GM21526 (cell line): ENCODE measurements at regions not wholly inside any gene's neighbourhood (a gene's known extent, or its start where the extent isn't known, plus 50 kb on each side); places are given as distances from the start of the nearest gene placed in this dataset.
"Not testable (repeated sequence)": the region's sequence is repeated elsewhere in the genome, so short reads cannot be mapped to it uniquely, and the experiment has no call there.

ENCODE experiments used
- ATAC-seq: cut with Tn5 transposase; IDR thresholded peaks from one replicate; pipeline ENCODE4 v1.9.1; 2021; ENCODE audit warnings: moderate library complexity; ENCODE audit not compliant: unreplicated experiment, low FRiP score

- ATAC-seq = no peak
Measured at GRCh38 chr10:119996944-119997343, 104.4 kb downstream of the SEC23IP start.

DNA sequence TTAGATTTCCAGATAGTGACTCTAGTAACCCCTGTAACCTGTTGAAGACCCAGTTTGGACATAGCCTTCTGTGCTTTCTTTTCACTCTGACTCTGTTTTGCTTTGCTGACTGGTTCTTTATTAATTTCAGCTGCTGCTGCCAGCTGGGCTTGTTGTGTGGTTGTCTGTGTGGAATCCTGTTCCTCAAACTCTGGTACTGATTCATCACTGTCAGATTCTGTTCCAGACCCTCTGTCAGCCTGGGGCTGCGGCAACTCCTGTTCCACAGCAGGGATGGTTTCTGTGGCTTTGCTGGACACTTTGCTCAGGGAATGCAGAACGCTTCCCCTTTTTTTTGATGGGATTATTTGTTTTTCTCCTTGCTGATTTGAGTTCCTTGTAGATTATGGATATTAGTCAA, 104.9 kb downstream of the SEC23IP start:
- ATAC-seq = no peak

DNA sequence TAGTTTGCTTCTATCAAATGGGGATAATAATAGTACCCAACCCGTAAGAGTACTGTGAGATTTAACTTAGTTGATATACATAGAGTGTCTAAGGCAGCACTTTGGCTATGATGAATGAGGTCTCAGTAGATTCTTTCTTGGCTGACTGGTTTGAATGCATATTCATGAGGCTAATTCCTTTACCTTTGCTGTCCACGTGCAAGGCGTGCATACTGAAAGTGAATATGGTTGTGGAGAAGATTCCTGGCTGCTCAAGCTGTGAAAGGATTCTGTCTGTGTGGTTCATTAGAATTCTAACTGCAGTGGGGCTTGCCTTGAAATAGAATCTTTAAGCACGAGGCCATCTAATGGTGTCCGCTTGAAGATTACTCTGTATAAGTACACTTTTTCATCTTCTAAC, 110.3 kb downstream of the SEC23IP start:
- ATAC-seq = no peak

DNA sequence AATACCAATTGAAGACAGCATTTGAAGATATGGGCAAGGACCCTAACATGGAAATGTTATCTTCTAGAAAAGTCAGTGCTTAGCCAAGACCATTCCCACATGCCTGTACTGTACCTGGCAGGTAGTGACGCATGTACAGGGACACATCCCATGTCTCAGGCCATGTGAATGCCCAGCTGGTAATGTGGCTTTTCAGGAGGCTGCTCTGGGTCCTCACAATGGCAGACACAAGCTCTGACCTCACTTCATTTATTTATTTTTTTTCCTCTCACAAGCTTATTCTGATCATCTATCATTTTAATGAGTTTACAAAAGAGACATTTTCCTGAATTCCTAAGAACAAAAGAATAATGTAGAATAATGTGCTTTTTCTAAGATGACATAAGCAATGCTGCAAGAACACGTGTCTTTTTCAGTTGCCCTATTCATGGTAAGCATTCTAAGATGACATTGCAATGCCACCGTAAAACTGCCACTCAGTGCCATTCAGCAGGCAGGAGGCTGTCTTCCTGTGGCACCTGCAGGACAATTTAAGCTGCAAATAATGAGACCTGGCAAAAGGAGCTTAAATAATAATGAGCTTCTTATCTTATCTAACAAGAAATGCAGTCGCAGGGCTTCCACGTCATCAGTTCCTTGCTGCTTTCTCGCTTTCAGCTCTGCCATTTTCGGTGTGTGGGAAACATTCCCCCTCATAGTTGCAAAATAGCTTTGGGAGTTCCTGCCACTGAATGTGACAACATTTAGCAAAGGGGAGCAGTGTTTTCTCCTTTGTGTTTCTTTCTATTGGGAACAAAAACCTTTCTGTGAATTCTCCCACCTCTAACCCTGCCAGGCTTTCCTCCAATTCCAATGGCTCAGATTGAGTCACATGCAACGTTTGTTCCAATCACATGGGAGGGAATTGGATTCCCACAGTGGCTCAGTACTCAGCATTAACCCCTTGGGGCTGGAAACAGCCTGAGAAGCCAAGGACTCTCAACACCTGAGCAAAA, 113.0 kb downstream of the SEC23IP start:
- no peak for ATAC-seq

- ATAC-seq = no peak
Measured at GRCh38 chr10:120007261-120007660, 114.7 kb downstream of the SEC23IP start.

- ATAC-seq = no peak
Measured at GRCh38 chr10:120011359-120012130, 119.0 kb downstream of the SEC23IP start.

DNA sequence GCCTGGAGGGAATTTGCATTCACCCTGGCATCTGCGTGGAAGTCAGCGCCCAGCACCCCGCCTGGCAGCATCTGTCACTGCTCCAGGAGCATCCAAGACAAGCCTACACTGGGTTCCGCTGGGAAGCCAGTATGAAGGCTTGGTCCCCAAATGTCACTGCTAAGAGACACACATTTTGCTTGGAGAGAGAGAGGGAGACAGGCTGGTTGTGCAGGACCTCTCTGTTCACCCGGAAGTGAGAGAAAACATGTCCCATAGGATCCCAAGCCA, 119.5 kb downstream of the SEC23IP start:
- no peak for ATAC-seq

DNA sequence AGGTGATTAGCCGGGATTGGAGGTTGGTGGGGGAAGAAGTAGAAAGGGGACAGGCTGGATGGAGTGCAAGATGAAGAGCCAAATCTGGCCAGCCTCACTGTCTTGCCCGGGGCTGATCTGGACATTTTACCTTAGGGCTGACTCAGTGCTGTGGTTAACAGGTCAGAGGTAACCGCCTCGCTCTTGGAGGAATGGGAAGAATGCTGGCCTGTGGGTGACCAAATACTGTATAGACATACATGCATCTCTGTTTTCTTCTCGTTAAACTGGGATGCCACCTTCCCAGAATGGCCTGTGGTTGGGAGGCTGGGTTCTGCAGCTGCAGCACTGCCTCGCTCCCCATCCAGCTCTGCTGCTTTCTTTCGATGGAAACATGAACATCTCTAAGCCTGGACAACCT, 120.0 kb downstream of the SEC23IP start:
- ATAC-seq = no peak

GRCh38 chr10:120014031-120014430, 121.5 kb downstream of the SEC23IP start:
- no peak for ATAC-seq

DNA sequence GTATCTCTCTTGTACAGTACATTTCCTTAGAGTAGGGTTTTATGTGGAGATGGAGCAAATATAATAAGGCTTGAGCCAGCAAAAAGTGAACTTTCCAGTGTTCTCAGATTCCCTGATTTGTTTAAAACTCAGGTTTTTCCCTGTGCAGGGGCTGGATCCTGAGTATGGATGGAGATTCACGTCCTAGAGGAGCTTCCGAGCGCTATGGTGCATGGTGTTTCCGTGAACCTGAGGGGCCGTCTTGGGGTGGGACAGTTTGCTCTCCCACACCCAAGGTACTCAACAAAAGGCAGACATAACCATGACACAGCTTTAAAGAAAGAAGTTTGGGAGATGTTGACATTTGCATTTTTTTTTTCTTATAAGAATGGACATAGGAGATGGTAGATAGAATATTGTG, 122.5 kb downstream of the SEC23IP start:
- ATAC-seq = no peak

DNA sequence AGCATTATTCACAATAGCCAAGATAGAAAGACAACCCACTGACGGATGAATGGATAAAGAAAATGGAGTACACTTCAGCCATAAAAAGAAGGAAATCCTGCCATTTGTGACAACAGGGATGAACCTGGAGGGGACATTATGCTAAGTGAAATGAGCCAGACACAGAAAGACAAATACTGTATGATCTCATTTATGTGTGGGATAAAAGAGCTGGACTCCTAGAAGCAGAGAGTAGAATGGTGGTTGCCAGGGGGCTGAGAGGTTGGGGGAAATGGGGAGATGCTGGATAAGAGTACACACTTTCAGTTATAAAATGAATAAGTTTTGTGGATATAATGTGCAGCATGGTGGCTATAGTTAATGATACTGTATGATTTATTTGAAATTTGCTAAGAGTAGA, 124.4 kb downstream of the SEC23IP start:
- ATAC-seq = no peak

DNA sequence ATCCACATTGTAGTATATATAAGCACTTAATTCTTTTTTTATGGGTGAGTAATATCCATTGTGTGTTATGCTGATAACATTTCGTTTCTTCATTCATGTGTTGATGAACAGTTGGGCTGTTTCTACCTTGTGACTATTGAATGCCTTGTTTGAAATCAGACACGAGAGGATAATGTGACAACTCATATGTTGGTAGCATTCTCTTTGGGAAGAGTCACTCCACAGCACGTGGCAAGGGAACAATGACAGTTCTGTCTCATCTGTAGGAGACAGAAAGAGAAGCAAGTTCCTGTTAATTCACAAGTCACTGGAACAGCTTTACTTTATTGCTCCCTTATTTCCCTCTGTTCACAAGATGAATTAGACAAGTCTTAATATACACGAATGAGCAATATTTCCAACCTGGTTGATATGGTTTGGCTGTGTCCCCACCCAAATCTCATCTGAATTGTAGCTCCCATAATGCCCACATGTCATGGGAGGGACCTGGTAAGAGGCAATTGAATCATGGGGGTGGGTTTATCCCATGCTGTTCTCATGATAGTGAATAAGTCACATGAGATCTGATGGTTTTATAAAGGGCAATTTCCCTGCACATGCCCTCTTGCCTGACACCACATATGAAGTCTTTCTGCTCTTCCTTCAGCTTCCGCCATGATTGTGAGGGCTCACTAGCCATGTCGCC, 125.3 kb downstream of the SEC23IP start:
- no peak for ATAC-seq

DNA sequence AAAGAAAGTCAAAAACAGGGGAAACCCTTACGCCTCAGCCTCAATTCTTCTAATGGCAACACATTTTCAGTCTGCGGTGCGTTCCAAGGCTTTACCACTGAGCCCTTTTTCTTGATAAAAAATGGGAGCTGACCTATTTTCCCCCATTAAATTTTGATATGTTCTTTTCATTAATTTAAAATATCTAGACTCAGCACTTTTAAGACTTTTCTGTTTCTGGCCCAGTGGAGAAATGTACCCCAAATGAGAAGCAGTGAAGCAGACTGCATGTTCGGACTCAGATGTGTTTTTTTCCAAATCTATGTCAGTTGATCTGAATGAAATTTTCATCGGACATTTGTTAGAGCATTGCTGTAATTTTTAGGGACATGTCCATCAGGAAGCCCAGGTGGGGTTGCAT, 126.2 kb downstream of the SEC23IP start:
- no peak for ATAC-seq

DNA sequence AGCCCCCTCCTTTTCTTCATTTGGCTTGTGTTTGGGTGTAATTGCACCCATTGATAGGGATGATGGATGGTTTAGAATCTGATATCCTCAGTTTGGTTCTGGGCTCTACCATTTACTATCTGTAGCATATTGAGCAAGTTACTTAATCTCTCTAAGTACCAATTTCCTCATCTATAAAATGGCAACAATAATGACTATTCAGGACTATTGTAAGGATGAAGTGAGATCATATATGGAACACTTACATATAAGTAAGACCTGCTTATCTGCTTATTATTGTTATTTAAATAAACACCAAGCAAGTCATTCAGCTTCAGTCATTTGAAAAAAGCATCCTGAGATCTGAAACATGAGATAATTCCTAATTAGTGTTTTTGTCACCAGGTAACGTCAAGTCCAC, 127.0 kb downstream of the SEC23IP start:
- no peak for ATAC-seq

DNA sequence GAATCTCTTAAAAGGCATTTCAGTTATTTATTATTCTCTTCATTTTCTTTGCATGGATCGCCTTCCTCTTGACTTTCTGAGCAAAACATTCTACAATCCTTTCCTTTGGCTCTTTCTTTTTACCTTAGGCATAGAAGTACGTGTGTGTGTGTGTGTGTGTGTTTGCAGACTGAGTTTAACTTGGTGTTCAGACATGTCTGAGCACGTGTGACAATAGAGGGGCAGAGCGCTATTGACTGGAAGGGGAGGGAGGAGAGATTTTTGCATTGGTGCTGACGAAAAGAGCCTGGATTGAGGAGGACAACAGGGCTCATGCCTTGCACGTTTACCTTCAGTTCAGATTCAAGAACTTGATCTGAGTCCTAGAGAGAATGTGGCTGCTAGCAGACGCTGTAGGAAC, 129.8 kb downstream of the SEC23IP start:
- ATAC-seq = no peak

DNA sequence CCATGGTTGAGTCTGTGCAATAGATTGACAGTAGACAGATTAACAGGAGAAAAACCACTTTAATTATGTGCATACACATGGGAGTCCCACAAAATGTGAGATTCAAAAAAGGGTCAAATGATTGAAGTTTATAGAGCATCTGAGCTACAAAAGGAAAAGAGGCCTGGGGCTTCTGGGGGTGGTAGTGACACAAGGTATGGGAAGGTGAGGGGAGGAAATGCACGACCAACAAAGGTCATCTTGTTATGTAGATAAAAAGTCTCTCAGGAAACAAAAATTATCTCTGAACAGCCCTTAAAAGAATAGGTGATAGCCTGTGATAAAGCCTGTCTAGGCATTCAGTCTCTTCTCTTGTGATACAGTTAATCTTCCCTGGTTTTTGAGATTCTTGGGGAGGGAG, 141.7 kb downstream of the SEC23IP start:
- ATAC-seq = no peak

DNA sequence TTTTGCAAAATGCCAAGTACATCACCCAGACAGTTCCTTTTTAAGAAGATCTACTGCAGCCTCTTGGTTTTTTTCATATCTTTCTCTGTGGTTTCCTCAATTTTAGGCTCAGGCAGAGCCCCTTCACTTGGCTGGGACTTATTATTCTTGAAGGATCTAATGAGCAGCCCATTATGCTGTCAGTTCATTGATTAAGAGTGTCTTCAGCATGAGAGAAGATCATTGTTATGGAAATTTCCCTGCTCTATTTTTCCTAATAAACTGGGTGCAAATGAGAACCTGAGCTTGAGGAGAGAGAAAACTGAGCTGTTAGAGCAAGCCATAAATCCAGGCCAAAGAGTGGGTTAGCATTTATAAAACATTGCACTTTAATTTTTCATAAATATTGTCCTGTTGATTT, 146.5 kb downstream of the SEC23IP start:
- ATAC-seq = no peak

DNA sequence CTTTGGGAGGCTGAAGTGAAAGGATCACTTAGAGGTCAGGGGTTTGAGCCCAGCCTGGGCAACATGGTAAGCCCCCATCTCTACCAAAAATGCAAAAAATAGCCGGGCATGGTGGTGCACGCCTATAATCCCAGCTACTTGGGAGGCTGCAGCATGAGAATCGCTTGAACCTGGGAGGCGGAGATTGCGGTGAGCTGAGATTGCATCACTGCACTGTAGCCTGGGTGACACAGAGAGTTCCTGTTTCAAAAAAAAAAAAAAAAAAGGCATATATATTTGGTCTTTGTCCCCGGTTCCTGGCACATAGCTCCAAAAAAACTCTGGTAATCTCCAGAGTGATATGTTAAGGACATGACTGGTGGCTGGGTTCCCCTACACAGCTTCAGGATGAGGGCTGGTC, 147.3 kb downstream of the SEC23IP start:
- no peak for ATAC-seq

DNA sequence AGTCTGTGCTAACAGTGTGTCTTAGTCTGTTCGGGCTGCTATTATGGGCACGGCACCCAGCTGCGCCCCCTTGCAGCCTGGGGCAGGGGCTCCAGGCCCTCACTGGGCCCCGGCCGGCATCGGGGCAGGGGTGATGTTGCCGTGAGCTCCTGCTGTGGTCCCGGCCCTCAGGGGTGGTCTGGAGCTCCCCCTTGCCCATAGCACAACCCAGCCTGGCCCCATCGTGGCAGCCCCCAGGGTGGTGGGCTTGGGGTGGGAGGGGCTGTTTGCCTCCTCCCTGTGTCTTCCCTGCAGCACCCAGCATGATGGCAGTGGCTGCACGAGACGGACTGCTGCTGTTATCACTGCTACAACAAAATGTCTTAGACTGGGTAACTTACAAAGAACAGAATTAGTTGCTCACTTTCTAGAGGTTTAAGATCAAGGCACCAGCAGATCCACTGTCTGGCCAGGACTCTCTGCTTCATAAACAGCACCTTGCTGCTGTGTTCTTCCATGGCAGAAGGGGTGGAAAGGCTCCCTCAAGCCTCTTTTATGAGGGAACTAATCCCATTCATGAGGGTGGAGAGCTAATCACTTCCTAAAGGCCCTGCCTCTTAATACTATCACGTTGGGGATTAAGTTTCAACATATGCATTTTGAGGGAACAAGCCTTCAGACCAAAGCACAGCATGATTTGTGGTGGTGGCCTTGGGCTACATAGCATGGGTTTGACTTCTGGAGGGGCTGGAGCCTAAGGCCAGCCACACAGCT, 149.5 kb downstream of the SEC23IP start:
- ATAC-seq = no peak

DNA sequence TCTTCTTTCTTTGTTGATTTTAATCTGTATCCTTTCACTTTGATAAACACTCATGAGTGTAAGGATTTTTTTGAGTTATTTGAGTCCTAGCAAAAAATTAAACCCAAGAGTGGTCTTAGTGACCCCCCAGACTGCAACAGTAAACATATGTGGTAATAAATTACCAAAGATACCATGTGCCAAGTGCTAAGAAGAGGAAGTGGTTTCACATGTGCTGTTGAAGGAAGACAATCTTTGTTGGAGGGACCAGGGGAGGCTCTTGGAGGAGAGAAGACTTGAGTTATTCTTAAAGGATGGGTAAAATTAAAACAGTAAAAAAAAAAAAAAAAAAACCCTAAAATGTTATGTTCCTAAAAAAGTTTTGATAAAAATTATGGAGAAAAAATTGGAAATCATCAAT, 150.2 kb downstream of the SEC23IP start:
- ATAC-seq = no peak

DNA sequence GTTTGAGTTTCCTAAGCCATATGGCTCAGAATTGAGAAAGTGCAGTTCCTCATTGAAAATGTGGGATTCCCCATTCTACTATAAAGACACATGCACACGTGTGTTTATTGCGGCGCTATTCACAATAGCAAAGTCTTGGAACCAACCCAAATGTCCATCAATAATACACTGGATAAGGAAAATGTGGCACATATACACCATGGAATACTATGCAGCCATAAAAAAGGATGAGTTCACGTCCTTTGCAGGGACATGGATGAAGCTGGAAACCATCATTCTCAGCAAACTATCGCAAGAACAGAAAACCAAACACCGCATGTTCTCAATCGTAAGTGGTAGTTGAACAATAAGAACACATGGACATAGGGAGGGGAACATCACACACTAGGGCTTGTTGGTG, 154.8 kb downstream of the SEC23IP start:
- ATAC-seq = not testable (repeated sequence)
